ENCODE measurements at regions not wholly inside any gene's neighbourhood (a gene's known extent, or its start where the extent isn't known, plus 50 kb on each side); places are given as distances from the start of the nearest gene placed in this dataset.

DNA sequence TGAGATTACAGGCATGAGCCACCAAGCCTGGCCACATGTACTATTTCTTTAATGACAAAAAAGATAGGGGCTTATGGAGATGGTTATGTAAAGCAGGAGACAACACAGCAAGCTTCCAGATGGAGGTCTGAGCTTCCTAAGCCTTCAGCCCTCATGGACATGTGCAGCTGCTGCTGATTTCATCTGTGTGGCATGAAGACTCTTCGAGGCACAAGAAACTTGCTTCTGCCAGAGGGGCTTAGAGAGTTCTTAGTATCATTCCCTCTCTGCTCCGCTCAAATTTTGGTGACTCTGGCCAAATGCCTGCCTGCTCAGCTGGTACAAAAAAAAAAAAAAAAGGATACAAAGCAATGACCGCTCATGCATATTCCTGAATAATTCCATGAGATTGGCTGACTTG is 552.5 kb downstream of the TYW1 start:
- FAIRE-seq (no peak), DNase-seq (ENCODE audit: low spot score) (no peak)

DNA sequence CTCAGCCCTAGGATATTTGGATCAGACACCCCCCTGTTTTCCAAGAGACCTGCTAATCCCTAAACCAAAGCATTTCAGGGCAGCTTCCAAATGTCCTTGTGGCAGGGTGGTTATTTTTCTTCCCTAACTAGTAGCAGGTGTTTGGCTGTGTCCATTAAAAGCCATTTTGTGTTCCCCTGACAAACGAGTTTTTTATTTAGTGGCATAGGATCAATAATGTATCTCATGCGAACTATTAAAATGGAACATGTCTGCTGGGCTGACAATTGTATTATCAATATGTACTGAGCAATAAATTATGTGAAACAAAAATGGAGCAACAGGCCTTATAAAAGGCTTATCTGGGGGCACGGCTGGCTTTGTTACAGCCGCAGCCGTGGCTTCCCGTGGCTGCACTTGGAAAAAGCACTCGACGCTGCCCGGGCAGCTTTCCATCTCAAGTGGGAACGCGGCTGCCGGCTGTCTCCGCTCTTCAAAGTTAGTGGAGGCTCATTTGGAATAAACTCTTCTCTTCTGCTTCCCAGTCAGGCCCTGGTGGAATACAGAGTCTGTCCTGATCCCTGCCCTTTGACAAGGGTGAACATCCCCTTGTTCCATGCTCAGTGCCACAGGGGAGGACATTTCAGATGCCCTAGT is 554.3 kb downstream of the TYW1 start:
- FAIRE-seq: no peak
- no peak for DNase-seq (ENCODE audit: low spot score)

DNA sequence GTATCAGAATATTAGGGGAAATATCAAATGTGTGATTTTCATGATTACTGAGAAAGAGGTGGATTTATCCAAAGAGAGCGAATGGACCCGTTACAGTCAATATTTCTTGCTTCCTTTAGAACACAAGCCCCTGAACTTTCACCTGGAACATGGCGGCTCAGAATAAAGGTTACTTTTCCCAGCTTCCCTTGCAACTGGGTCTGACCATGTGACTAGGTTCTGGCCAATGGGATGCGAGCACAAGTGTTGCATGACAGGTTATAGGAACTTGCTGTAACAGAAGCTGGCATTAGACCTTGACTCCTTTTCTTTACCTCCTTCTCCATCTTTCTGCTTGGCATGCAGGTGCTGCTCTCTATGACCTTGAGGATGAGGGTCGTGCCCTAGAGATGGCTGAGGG is 556.1 kb downstream of the TYW1 start:
- FAIRE-seq (no peak), DNase-seq (ENCODE audit: low spot score) (no peak)

DNA sequence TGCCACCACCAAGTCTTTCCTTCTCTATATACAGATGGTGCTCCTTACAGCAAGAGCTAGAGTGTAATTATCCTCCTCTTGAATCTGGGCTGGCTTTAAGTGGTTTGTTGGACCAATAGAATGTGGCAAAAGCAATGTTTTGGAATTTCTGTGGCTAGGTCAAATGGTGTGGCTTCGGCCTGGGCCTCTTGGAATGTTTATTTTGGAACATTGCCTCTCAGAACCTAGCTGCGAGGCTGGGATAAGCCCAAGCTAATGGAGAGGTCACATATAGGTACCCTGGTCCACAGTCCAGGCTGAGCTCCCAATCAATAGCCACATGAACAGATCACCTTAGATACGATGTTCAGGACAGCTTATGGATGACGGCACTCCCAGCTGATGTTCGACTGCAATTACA is 556.7 kb downstream of the TYW1 start:
- FAIRE-seq (no peak), DNase-seq (ENCODE audit: low spot score) (peak; percentile 12)

DNA sequence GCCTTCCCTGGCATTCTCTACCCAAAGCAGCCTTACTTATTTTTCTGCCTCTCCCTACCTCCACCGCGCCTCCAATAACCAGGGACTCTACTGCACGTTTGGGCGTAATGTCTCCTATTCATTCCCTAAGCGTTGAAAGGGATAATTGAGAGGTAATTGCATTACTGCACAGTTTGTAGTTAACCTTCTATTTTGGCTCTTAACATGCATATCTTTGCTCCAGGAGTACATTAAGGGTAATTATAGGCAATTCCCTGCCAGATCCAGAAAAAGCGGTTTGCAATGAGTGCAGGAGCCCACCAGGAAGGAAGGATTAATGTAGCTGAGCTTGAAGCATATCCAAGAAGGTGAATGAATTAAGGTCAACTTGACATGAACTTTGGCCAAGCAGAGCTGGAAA is 558.4 kb downstream of the TYW1 start:
- no peak for DNase-seq (ENCODE audit: low spot score)
- no peak for FAIRE-seq

DNA sequence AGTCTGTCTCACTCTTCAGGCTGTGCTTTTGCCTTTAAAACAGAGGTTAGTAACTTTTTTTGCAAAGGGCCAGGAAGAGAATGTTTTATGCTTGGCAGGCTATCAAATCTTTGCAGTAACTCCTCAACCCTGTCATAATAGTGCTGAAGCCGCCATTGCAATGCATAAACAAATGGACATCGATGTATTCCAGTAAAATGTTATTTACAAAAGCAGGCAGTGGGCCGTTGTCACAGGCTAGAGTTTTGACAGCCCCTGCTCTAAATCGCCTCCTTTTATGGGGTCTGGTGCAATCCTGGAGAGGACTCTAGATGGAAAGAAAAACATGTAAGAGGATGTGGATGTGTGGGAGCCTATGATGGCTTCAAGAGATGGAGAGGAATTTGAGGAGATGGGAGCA is 568.3 kb downstream of the TYW1 start:
- no peak for FAIRE-seq

DNA sequence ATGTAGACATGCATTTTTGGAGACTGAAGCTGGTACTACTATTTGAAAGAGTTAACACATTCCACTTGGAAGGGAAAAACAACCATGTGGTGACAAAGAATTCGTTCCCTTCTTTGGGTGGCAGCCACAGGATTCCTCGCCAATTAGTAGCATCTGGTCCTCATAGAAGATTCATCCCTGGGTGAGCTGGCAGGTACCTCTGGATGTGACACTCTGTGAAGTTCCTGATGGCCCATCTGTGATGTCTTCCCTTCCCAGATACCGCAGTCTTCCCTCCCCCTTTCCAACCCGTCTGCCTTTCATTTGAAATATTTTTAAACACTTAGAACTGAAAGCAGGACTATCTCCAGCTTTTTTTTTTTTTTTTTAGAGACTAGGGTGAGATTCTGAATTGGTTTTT is 569.5 kb downstream of the TYW1 start:
- DNase-seq (ENCODE audit: low spot score) (no peak), FAIRE-seq (no peak)

More for the DNA sequence above, 568.3 kb downstream of the TYW1 start:
- DNase-seq (ENCODE audit: low spot score): no peak

DNA sequence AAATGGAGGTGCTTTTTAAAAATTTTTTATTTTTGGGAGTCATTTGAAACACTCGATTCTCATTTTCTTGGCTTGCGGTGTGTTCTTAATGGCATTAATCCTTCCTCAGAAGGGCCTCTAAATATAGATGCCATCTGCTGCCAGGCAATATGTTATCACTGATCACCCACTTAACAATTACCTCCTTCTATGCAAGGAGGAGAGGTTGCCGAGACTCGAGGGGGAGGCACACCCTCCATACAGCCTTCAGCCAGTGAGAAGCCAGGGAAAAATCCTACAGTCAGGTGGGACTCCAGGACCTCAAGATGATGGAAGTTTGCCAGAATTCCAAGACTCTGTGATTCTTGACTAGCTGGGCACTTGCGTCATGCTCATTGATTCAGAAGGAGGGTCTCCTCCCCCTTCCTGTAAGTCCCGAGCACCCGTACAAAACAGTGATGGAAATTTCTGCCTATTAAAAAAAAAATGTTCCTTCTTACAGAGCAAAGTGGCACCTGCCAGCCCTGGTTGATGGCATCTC is 574.5 kb downstream of the TYW1 start:
- DNase-seq (ENCODE audit: low spot score) (no peak), FAIRE-seq (no peak)

DNA sequence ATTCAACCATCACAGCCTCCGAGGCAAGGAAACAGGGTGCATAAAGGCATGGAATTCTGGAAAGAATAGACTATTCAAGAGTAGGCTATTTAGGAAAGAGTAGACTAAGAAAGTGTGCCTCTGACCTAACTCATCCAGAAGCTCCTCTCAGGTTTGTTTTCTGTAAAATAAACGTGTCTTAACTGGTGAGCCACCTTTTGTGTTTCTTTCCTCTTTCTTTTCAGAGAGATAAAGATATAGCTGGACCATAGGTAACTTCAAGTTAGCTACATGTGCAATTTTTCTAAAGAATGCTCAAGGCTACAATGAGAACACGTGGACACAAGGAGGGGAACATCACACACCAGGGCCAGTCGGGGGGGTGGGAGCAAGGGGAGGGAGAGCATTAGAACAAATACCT is 577.0 kb downstream of the TYW1 start:
- DNase-seq (ENCODE audit: low spot score) (no peak), FAIRE-seq (no peak)

DNA sequence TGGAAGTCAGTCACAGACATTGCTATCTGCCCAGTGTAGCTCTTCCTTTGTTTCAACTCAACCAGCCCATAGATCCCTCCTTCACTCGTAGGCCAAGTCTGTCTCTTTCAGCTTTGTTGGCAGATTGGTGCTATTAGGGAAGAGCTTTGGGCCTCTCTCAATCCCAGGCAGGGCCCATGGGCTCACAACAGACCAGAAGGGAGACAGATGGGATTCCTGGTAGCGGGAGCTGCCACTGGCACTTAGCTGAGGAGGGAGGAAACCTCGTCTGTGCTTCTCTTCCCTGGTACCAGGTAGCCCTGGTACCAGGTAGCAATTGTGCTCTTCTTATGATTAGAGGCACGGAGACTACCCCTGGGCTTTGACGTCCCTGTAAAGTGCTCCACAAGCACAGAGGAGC is 592.0 kb downstream of the TYW1 start:
- DNase-seq (ENCODE audit: low spot score) (no peak), FAIRE-seq (no peak)

DNA sequence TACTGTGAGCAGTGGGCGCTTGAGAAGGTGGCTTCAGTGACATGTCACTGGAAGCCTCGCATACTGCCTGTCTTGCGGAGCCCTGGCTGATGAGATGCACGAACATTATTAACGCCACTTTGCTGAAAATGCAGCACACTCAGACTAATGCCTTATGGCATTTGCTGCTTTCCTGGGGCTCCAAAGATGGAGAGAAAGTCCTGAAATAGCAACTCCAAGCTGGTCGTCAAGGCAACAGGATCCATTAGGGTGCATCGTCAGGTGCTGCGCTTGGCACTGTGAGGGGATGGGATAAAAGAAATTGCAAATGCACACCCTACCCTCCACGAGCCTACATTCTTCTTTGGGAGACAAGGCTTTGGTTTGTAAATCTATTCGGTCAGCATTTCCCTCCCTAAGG is 592.5 kb downstream of the TYW1 start:
- DNase-seq (ENCODE audit: low spot score) (no peak), FAIRE-seq (no peak)

DNA sequence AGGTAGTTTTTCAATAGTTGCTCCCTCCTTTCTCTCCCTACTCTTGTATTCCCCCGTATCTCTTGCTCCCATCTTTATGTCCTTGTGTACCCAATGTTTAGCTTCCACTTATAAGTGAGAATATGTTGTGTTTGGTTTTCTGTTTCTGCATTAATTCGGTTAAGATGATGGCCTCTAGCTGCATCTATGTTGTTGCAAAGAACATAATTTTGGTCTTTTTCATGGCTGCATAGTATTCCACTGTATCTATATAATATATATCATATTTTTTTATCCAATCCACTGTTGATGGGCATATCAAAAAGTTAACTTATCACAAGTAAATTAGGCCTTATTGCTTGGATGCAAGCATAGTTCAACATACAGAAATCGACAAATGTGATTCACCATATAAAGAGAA is 594.0 kb downstream of the TYW1 start:
- DNase-seq (ENCODE audit: low spot score) (no peak), FAIRE-seq (no peak)

DNA sequence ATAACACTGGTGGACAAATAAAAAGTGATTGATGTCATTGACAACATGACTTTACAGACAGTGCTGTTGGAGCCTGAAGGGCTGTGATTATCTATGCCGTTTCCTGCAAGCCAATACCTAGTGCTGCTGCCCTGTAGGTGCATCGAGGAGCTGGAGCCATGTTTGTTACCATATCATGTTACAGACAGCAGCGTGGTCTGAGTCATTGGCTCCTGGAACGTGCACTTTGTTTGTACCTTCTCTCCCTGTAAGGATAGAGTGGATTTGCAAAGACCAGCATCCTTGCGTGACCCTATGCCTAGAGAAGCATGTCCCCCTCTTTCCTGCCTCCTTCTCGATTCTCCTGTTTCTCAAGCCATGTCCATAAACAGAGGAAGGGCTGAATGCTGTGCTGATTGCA is 597.2 kb downstream of the TYW1 start:
- FAIRE-seq (no peak), DNase-seq (ENCODE audit: low spot score) (peak; percentile 13)

DNA sequence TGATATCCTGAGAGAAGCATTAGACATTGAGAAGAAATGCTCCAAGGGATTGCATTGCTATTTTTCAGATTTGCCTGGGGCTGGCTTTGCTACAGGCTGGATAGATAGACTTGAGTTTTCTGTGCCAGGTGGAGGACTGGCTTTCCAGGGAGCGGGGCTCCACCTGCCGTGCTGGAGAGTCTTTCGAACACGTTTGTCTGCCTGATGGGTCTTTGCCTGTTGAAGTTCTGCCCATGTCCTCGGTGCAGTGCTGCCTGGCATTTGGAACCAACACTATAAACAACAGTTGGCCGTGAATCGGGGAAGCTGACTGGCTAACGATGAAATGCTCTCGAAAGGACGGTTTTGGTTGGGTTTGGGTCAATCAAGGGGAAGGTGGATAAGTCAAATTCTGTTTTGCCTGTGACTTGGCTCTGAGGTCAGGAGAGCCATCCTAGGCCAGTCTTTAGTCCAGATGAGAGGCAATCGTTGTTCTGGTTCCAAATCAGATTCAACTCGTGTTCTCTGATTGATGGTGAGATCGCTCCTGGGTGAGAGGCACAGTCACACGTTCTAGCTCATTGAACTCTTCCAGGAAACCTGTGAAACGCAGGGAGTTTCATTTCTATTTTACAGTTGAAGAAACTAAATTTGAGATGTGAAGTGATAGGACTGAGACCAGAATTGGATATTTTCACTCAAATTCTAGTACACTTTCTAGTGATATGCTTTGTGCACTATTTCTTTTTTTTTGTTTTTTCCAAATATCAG is 599.0 kb downstream of the TYW1 start:
- DNase-seq (ENCODE audit: low spot score): no peak
- FAIRE-seq: peak; percentile 30

DNA sequence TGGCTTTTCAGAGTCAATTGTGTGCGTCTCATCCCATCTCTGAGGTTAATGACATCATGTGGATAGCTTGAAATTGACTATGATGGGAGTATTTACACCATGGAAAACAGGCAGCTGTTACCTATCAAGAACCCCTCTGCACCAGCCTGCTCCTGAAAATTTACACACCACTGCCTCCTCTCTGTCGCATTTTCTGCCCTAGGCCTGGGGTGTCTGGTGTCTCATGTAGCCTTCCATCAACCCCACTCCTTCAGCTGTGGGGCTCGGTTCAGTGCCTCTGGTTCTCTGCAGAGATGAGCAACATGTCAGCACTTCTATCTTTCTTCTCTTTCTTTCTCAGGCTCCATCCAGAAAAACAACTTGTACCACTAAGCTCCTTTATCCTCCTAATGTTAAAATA is 600.5 kb downstream of the TYW1 start:
- no peak for DNase-seq (ENCODE audit: low spot score)
- FAIRE-seq: no peak

DNA sequence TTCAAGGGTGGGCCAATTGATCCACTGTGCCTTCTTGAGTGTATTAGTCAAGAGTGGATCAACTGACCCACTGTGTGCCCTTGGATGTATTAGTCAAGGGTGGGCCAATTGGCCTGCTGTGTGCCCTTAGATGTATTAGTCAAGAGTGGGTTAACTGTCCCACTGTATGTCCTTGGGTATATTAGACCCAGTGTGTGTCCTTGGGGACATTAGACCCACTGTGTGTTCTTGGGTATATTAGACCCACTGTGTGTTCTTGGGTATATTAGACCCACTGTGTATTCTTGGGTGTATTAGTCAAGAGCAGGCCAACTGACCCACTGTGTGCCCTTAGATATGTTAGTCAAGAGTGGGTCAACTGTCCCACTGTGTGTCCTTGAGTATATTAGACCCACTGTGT is 601.8 kb downstream of the TYW1 start:
- no peak for DNase-seq (ENCODE audit: low spot score)
- no peak for FAIRE-seq

DNA sequence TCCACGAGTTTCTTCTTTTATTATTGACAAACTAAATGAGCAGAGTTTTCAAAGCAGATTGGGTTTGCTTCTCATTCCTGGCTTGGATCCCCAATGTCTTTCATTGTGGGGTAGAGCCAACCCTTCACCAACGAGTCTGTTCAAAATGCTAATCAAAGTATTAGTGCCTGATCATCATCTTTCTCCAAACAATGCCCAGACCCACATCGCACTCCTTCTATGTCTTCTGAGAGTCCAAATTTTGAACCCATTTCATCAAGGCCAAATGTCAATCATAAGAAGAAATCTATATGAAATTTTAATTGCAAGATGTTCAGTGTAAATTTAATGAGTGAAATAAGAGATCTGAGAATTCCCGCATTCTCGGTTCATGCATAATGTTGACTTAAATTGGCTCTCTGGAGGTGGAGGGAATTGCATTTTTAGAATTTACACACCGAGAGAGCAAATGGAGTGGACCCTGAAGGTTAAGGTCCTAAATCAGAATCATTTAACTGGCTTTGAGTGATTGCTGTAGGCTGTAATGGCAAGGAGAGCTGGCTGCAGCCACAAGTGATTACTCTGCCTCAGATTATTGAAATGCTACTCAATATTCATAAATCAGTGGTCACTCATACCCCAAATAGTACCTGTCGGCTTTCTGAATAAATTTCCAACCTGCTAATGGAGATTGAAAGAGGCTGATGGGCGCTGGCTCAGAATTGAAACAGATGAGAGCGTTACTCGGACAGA is 602.9 kb downstream of the TYW1 start:
- no peak for DNase-seq (ENCODE audit: low spot score)
- no peak for FAIRE-seq

DNA sequence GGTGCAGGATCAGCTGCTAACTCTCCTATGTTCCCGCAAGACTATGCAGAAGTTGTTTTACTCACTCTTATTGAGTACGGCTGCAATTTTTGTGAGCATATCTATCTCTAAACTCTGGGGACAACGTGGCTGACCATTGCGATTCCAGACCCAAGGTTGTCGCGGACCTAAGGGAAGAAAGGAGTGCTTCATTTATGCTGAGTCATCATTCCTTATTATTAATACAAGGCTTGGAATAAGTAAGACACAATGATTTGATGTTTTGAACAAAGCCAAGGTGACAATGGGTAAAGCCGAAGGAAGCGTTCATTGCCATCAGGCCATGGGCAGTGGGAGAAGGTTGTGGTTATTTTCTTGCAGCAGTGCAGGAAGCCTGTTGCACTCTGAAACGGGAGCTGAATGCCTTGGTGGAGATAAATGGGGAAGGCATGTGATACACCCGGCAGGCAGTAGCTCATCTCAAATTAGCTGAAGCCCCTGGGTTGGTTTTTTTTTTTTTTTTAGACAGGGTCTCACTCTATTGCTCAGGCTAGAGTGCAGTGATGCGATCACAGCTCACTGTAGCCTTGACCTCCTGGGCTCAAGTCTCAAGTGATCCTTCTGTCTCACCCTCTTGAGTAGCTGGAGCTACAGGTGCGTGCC is 605.7 kb downstream of the TYW1 start:
- no peak for FAIRE-seq

DNA sequence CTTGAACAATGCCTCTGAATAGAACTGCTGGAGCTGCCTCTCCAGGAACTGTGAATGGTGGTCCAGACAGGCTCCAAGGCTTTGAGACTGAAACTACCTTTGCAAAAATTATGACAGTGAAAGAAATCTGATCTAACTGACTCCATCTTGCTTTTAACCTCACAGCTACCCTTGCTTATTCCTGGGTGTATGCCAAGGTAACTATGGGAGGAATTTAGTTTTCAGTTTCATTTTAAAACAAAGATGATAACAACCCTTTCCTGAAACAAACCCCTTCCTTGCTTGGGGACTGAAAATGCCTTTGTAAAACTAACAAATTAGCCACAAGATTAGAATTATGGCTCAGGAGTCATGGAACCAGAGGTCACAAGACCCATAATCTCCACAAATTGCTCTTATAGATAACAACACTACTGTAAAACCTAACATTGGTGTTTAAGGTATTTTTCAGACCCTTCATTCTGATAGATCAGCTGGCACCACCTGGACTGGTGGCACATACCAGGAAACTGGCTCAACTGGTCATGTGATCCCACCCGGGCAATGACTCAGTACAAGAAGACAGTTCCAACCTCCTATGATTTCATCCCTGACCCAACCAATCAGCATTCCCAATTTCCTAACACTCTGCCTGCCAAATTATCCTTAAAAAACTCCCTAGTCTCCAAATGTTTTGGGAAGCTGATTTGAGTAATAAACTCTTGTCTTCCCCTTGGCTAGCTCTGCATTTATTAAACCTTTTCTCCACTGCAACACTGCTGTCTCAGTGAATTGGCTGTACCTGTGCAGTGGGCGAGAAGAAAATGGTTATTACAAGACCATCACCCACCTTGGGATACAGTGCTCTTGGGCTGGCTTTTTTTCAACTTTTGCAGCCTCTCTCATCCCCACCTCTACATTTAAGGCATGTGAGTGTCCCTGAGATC is 608.1 kb downstream of the TYW1 start:
- no peak for FAIRE-seq
- no peak for DNase-seq (ENCODE audit: low spot score)

More for the DNA sequence above, 605.7 kb downstream of the TYW1 start:
- DNase-seq (ENCODE audit: low spot score): no peak

DNA sequence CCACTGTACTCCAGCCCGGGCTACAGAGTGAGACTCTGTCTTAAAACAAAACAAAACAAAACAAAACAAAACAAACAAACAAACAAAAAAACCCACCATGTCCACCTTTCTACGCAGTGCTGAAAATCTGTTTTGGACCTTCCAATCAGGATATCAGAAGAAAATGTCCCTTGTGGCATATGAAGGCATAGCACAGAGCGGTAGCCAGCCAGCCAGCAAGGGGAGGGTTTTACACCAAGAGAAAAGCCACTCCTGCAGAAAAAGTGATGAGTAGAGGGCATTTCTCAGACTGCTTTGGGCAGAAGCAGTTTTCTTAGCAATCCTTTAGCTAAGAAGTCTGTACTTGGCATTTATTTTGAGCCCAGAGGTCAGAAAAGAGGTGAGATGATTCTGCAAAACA is 612.2 kb downstream of the TYW1 start:
- no peak for FAIRE-seq

DNA sequence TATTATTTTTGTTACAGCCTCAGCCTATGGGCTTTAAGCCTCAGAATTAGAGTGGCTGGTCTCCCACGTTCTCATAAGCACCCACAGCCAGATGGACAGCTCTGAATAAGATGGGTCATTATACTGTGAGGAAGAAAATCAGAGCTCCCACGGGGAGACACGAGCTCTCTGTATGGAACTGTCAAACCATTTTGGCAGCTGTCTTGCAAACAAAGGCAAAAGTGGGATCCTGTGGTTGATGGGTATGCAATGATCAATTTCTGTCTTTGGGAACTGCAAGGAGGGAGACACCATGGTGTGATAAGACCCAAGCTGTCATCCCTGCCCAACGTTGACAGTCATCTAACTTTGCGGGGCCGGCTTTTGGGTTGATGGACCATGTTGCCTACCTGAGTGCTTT is 614.3 kb downstream of the TYW1 start:
- FAIRE-seq (no peak), DNase-seq (ENCODE audit: low spot score) (no peak)

More for the DNA sequence above, 612.2 kb downstream of the TYW1 start:
- DNase-seq (ENCODE audit: low spot score): no peak

All from urothelium cell line (cell line).